ENCODE measurements at regions not wholly inside any gene's neighbourhood (a gene's known extent, or its start where the extent isn't known, plus 50 kb on each side); places are given as distances from the start of the nearest gene placed in this dataset.

DNA sequence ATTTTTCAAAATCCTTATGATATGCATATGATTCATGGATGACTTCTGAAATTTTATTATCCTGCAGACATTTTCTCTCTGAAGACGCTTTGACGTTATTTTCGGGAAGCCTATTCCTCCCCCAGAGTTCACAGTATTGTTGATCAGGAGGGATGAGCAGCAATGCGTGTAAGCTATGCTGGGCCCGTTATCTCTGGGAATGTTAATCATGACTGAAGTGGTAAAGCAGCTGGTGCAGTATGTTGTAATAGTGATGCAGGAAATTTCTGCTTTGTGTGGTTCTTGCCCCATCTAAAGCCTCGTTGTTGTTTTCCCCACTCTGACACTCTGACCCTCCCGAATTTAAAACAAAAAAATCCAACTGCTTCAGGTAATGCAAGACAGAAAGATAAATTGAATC lies 1797.8 kb upstream of the WWC1 start:
- TF ChIP-seq EZH2phosphoT487 (IDR thresholded peaks at IDR 0.05; ENCODE audit: borderline replicate concordance, low read depth, low read length), result no peak
- TF ChIP-seq, protein P1, sequence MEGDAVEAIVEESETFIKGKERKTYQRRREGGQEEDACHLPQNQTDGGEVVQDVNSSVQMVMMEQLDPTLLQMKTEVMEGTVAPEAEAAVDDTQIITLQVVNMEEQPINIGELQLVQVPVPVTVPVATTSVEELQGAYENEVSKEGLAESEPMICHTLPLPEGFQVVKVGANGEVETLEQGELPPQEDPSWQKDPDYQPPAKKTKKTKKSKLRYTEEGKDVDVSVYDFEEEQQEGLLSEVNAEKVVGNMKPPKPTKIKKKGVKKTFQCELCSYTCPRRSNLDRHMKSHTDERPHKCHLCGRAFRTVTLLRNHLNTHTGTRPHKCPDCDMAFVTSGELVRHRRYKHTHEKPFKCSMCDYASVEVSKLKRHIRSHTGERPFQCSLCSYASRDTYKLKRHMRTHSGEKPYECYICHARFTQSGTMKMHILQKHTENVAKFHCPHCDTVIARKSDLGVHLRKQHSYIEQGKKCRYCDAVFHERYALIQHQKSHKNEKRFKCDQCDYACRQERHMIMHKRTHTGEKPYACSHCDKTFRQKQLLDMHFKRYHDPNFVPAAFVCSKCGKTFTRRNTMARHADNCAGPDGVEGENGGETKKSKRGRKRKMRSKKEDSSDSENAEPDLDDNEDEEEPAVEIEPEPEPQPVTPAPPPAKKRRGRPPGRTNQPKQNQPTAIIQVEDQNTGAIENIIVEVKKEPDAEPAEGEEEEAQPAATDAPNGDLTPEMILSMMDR (conservative IDR thresholded peaks at IDR 0.05; ENCODE audit: low read length), result no peak
